Omental fat pad (tissue), 3 donors: ENCODE measurements at regions not wholly inside any gene's neighbourhood (a gene's known extent, or its start where the extent isn't known, plus 50 kb on each side); places are given as distances from the start of the nearest gene placed in this dataset.

Experiments
- ATAC-seq: fragments of 150-250 bp; one replicate; pipeline ENCODE4 v1.9.1; 2016; ENCODE audit warnings: mild to moderate bottlenecking, moderate library complexity; ENCODE audit not compliant: low FRiP score
- DNase-seq: peaks from one replicate; pipeline ENCODE4 v3.0.0-alpha.2; 2019; ENCODE audit warnings: low spot score
- CTCF ChIP-seq, 3 donors: fragments of 450-650 bp; IDR thresholded peaks; one replicate each; pipeline ENCODE4 v1.5.1; 2016 to 2017; ENCODE audit warnings: antibody characterized with exemption in 3 of 3, mild to moderate bottlenecking in 3 of 3, moderate library complexity in 2 of 3

DNA sequence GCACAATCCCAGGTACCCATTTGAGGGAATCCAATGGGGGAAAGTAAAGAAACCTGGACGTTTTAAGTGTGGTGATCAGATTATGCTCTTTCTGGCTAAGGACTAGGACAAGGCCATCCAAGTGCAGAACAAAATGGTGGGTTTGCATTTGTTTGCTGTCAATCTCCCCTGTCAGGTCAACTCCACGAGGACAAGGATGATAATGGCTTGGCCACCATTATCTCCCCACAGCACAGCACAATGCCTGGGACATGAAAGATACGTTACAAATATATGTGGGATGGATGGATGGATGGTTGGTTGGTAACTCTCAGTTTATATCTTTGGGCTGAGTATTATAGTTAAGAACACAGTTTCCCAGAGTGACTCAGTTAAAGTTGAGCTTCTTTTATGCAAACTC lies 526.9 kb downstream of the NPIPA7 start:
- no peak for TF ChIP-seq CTCF (IDR thresholded peaks at IDR 0.05)
- no peak for DNase-seq
- ATAC-seq, result no peak

DNA sequence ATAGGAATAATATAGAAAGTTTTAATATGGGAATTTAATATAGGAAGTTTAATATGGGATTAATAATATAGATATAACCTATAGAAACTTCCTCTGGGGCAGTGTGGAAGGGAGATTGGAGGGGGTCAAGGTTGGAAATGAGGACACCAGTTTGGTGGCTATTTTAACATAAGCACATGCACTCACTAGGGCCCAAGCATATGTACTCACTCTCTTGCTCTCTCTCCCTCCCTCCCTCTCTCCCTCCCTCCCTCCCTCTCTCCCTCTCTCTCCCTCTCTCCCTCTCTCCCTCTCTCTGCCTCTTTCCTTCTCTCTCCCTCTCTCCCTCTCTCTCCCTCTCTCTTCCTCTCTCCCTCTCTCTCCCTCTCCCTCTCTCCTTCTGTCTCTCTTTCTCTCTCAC lies 528.1 kb downstream of the NPIPA7 start:
- DNase-seq (no peak), ATAC-seq (no peak)
- TF ChIP-seq CTCF (IDR thresholded peaks at IDR 0.05), result no peak

DNA sequence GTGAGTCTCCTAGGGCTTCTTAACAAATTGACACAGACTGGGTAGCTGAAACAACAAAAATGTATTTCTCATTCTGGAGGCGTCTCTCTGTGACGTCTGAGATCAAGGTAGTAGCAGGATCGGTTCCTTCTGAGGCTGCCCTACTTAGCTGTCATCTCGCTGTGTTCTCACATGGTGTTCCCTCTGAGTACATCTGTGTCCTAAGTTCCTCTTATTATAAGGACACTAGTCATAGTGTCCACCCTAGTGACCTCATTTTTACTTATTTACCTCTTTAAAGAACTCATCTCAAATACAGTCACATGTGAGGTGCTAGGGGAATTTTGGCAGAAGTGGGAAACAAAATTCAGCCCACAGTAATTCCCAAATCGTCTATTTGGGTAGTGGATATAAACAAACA lies 529.1 kb downstream of the NPIPA7 start:
- no peak for DNase-seq
- ATAC-seq, result no peak
- no peak for TF ChIP-seq CTCF (IDR thresholded peaks at IDR 0.05)

DNA sequence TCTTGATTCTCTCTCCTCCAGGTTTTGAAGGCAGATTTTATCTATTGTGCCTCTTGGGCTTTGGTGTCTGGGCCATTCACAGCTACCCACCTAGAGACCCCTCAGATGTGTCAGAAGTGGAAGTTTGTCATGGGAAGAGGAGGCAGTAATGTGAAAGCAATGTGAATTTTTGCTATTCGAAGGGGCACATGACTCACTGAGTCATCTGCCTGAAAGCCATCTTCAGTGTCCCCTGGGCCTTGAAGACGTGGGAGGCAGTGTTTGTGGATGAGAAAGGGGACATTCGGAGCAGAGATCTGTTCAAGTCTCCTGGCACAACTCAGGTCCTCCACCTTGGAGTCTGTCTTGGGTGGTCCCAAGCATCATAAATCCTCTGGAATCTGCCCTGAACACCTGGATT lies 530.2 kb downstream of the NPIPA7 start:
- TF ChIP-seq CTCF (IDR thresholded peaks at IDR 0.05), result no peak
- DNase-seq (no peak), ATAC-seq (no peak)

- no peak for TF ChIP-seq CTCF (IDR thresholded peaks at IDR 0.05)
- DNase-seq, result no peak
- ATAC-seq, result no peak
These were observed 531.7 kb downstream of the NPIPA7 start for GRCh38 chr16:16910666-16911065.

- TF ChIP-seq CTCF (IDR thresholded peaks at IDR 0.05), result no peak
- no peak for DNase-seq
- ATAC-seq, result no peak
These were observed 536.8 kb downstream of the NPIPA7 start for GRCh38 chr16:16915771-16916170.

DNA sequence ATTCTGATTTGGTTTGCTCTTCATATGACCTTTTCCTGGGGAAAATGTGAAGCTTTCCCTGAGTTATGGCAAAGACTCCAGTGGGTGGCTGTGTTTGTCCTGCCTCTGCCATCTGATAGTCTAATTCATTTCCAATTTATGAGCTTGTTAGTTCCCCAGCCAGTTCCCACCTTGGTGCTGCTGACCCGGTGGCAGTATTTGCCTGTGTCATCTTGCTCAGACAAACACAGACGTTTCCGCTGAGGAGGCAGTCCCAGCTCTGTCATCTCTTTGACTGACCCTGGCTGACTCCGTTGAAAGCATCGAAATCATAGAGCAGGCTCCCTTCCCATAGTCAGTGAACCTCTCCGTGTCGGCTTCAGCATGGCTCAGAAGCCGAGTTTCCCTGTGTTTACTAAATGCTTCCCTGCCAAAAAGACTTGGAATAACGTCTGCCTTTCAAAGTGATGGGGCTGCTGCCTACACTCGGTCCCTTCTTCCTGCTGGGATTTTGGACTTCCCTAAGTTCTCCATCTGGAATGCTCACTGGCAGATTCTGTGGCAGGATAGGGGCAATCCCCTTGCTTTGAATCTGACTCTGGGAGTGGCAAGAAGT lies 538.3 kb downstream of the NPIPA7 start:
- DNase-seq (no peak), ATAC-seq (no peak)
- TF ChIP-seq CTCF (IDR thresholded peaks at IDR 0.05), result no peak
